ENCODE measurements at regions not wholly inside any gene's neighbourhood (a gene's known extent, or its start where the extent isn't known, plus 50 kb on each side); places are given as distances from the start of the nearest gene placed in this dataset.

DNA sequence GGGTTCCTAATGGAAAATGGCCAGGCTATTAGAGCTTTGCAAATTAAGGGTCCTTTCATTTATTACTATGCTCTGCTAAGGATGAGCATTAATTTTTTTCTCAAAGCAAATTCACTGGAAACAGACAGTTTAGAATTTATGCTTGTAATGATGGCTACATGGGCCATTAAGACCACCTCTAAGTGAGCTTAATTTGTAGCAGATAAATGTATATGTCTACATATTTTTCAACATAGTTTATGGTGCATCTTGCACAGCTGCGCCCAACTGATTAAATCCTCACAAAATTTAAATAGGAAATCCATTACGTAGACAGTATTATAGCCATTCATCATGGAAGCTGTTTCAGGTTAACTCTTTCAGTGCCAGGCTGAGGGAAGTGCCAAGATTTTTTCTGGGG is 220.9 kb downstream of the CBLN1 start:
- no peak overlapping the region for H3K27ac Mint-ChIP-seq
- H3K36me3 Mint-ChIP-seq: no peaks in the 10 kb centered on the region
- ATAC-seq: no peak
- peaks cover 0 to 11% of the 10 kb centered on the region in 2 donors for H3K9me3 Mint-ChIP-seq
- DNase-seq (ENCODE audit: low spot score in 2 of 2): no peak

DNA sequence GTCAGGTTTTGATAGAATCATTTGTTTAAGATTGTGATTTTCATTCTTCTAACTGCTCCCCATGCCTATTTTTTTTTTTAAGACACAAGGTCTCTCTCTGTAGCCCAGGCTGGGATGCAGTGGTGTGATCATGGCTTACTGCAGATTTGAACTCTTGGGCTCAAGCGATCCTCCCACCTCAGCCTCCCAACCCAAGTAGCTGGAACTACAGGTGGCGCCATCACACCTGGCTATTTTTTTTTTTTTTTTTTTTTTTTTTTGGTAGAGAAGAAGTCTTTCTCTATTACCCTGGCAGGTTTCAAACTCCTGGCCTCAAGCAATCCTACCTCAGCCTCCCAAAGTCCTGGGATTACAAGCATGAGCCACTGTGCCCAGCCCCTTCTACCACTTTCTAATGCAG is 223.3 kb downstream of the CBLN1 start:
- Mint-ChIP-seq H3K36me3 (no peaks in the 10 kb centered on the region), H3K27ac (no peak overlapping the region), H3K9me3 (peaks cover 0 to 15% of the 10 kb centered on the region in 2 donors)
- DNase-seq (ENCODE audit: low spot score in 2 of 2) (no peak), ATAC-seq (no peak)

DNA sequence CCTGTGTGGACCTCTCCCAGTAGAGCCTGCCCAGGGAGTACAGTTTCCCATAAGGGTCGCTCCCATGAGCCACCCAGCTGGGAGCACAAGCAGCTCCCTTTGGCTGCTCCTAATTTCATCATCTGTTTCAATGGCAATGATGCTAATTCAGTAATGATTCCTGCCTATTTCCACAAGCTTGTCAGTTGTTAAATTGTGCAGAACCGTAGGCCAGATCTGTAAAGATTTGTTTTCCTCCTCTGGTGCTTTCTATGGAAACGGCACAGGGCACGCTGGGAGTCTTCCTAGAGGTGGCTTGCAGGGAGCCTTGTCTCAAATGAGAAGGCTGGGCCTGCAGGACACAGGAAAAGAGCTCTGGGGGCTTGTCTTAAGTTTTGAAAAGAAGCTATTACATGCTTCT is 223.7 kb downstream of the CBLN1 start:
- no peak for ATAC-seq
- Mint-ChIP-seq H3K27ac (no peak overlapping the region), H3K9me3 (peaks cover 0 to 15% of the 10 kb centered on the region in 2 donors), H3K36me3 (no peaks in the 10 kb centered on the region)
- no peak for DNase-seq (ENCODE audit: low spot score in 2 of 2)

DNA sequence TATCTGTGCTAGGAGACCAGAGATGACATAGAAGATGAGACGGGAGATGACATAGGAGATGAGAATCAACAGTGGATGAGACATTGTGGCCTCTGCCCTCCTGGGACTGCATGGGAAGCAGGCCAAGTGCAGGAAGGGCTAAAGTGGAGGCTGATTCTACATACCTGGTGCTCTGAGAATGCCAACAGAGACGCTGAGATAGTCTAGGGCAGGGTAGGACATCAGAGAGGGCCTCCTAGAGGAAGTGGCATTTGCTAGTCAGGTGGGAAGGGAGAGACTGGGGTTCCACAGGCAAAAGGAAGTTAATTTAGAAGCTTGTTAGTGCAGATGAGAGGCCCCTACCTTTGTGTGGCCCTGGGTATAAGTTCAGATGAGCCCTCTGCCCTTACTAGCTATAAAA is 224.2 kb downstream of the CBLN1 start:
- Mint-ChIP-seq H3K27ac (no peak overlapping the region), H3K36me3 (no peaks in the 10 kb centered on the region), H3K9me3 (peaks cover 0 to 11% of the 10 kb centered on the region in 2 donors)
- ATAC-seq: no peak
- DNase-seq (ENCODE audit: low spot score in 2 of 2): no peak

DNA sequence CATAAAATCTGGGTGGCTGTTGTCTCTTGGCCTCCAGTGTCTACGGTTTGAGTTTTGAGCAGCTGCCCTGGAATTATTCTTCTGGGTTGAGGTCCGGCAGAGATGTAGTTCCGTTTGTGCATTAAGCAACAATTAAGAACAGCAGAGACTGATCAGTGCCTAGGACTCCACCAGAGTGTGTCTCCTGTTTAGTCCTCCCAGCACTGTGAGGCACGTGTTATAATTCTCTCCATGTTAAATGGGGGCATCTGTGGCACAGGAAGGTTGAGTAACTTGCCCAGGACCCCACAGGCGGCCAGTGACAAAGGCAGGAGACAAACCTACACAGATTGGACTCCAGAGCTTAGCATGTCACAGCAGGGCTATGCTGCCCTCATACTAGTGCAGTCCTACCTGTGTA is 225.1 kb downstream of the CBLN1 start:
- no peaks in the 10 kb centered on the region for H3K36me3 Mint-ChIP-seq
- no peak for ATAC-seq
- peaks cover 0 to 9% of the 10 kb centered on the region in 2 donors for H3K9me3 Mint-ChIP-seq
- no peak for DNase-seq (ENCODE audit: low spot score in 2 of 2)
- H3K27ac Mint-ChIP-seq: no peak overlapping the region

DNA sequence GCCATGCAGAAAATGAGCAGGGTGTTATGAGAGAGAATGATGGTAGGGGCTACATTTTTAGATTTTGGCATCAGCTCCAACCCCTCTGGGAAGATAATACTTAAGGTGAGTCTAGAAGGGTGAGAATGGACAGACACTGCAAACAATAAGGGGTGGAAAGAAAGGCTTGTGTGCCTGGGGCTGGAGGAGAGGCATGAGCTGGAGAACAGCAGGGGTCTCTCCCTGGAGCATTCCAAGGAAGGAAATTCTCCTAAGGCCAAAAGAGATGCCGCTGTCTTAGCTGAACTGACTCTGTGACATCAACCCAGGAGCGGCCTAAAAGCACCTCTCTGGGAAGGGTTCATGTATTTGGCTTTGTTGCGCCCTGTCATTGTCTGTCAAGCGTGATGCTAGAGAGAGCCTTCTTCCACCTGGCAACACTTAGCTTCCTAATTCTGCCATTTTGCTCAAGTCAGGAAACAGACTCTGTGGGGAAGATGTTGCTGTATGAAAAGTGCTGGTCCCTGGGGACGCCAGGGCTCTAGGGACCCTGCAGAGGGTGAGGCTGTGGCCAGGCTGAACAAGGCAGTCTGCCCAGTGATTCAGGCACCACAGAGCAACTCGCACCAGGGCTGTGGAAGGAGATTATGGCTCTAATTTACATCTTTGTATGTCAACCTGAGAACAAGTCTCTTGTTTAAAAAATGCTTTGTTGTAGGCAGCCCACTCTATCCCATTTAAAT is 225.7 kb downstream of the CBLN1 start:
- Mint-ChIP-seq H3K36me3 (no peaks in the 10 kb centered on the region), H3K27ac (peak overlapping the region in 1 of 2 donors; percentile 13), H3K9me3 (peaks cover 4 to 9% of the 10 kb centered on the region in 2 donors)
- DNase-seq (ENCODE audit: low spot score in 2 of 2) (no peak), ATAC-seq (no peak)

DNA sequence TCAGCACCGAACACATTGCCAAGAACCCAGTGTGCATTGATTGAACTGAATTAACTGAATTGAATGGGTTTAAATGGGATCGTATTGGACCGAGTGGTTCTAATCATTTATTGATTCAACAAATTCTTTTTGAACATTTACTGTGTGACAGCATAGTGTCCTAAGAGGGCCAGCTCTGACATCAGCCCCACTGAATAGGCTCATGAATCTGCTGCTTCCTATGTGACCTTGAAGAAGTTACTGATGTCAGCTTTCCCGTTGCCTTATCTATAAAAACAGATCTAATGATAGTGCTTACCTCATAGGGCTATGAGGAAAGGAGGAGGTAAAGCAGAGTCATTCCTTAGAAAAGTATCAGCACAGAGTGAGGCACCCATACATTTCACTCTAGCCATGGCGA is 226.3 kb downstream of the CBLN1 start:
- DNase-seq (ENCODE audit: low spot score in 2 of 2): no peak
- Mint-ChIP-seq H3K9me3 (peaks cover 4 to 9% of the 10 kb centered on the region in 2 donors), H3K36me3 (no peaks in the 10 kb centered on the region), H3K27ac (no peak overlapping the region)
- ATAC-seq: no peak

DNA sequence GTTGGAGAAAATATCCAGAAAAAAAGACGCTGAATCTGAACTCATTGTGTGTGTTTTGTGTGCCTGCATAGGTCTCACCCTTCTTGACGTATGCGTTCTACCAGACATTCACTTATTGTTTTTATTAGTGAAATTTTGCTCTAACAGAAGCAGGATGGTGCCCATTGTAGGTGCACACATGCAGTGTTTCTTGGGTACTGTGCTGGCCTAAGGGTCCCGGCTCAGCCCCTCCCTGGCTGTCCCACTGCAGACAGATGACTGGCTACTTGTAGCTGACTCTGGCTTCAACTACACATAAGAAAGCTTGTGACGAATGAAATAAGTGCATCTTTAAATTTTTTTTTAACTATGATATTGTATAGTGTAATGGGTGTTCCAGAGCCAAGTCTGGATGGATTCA is 227.0 kb downstream of the CBLN1 start:
- no peak for ATAC-seq
- DNase-seq (ENCODE audit: low spot score in 2 of 2): no peak
- peaks cover 4 to 9% of the 10 kb centered on the region in 2 donors for H3K9me3 Mint-ChIP-seq
- H3K27ac Mint-ChIP-seq: no peak overlapping the region
- no peaks in the 10 kb centered on the region for H3K36me3 Mint-ChIP-seq

DNA sequence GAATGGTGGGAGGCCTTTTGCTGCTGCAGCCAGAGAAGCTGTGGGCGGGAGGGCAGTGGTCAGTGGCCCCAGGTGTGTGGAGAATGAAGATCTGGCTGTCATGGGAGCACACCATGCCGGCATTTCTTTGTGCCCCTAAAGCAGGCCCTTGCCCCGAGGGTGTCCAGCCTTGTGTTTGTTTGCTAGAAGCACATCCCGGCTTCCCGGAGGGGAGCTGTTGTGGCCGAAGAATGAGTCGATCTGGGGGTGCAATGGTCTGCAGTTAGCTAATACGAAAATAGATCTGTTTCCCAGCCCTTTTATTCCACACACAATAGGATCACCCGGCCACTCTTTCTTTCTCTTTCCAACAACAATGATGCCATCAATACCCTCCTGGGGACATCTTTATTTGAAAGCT is 228.8 kb downstream of the CBLN1 start:
- DNase-seq (ENCODE audit: low spot score in 2 of 2) (no peak), ATAC-seq (no peak)
- Mint-ChIP-seq H3K36me3 (no peaks in the 10 kb centered on the region), H3K9me3 (peaks cover 4 to 9% of the 10 kb centered on the region in 2 donors), H3K27ac (no peak overlapping the region)

DNA sequence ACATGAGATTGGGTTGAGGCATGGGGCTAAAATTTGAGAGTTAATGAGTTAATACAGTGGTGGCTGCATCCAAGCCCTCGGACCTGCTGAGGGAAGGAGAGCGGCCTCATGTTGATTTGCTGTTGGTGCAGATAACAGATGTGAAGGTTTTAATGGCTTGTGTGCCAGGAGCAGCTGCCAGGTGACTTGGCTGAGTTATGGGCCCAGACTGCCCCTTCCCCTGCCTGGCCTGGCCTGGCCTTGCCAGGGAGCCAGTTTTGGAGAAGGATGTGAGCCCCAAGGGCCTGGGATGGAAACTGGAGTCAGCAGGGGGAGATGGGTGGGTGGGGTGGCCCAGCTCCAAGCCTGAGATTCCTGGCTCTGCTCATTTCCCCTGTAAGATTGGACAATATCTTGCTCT is 230.1 kb downstream of the CBLN1 start:
- Mint-ChIP-seq H3K27ac (no peak overlapping the region), H3K36me3 (no peaks in the 10 kb centered on the region), H3K9me3 (peaks cover 4 to 5% of the 10 kb centered on the region in 2 donors)
- ATAC-seq: no peak
- no peak for DNase-seq (ENCODE audit: low spot score in 2 of 2)

DNA sequence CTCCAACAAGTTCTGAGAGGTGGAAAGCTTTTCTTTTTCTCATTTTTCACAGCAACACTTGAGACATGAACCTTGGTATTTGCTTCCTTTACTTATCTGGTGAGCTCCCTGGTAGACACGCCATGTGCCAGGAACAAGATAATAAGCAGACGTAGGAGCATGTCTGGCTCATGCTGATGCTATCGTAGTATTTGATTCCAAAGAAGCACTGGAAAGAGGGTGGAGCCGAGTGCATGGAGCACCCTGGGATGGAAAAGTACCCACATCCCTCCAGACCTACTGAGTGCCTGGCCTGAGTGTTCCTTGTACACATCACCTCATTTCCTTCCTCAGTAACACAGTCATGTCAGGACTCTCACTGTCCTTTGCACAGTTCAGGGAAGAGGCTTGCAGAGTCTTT is 231.0 kb downstream of the CBLN1 start:
- no peak for ATAC-seq
- peaks cover 4 to 8% of the 10 kb centered on the region in 2 donors for H3K9me3 Mint-ChIP-seq
- no peak for DNase-seq (ENCODE audit: low spot score in 2 of 2)
- H3K36me3 Mint-ChIP-seq: no peaks in the 10 kb centered on the region
- no peak overlapping the region for H3K27ac Mint-ChIP-seq

DNA sequence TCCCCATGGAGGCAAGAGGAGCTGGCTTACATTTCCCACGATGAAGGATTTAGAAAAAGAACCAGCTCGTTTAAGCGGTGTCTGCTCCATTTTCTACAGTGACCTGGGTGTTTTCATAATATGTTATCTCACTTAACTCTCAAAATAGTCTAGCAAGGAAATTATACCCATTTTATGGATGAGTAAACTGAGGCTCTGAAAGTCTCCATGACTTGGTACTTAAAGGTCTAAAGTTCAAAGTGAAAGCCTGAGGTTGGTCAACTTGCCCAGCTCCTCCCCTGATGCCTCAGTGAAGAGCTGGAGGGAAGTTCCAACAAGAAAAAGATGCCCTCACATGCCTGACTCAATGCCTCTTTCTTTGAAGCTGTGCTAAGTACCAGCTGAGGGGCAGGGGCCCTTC is 232.0 kb downstream of the CBLN1 start:
- Mint-ChIP-seq H3K27ac (no peak overlapping the region), H3K36me3 (no peaks in the 10 kb centered on the region), H3K9me3 (peaks cover 4 to 5% of the 10 kb centered on the region in 2 donors)
- ATAC-seq (no peak), DNase-seq (ENCODE audit: low spot score in 2 of 2) (no peak)

DNA sequence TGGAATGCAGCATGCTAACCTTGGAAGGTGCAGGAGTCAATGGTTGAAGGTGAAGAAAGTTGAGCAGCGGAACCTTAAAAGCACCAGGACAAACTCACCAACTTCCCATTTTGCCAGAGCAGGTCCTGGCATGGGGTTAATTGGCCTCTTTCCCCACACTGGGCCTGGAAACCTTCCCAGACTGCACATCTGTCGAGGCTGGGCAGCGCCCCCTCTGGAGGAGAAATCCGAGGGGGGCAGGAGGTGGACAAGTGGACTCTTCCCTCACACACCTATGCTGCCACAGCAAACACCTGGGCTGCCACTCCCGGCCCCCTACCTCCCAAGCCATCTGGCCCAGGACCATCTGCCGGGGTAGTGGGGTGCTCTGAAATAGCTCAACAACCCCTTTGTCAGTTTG is 232.4 kb downstream of the CBLN1 start:
- H3K36me3 Mint-ChIP-seq: no peaks in the 10 kb centered on the region
- DNase-seq (ENCODE audit: low spot score in 2 of 2) (no peak), ATAC-seq (no peak)
- peaks cover 4 to 5% of the 10 kb centered on the region in 2 donors for H3K9me3 Mint-ChIP-seq
- no peak overlapping the region for H3K27ac Mint-ChIP-seq

DNA sequence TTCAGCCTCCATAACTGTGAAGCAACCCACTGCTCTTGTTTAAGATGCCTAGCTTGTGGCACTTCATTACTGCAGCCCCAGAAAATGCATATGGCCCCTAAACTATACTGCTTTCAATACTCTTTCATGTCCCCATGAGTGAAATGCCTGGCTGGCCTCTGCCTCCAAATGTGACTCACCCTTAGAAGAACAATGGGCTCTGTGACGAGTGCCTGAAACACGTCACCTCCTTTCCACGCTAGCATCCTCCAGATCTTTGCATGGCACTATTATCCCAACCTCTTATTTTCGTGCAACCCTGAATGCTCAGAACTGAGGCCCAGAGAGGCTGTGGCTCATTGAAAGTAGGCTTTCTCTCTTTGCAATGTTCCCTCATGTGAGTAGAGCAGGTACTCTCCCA is 233.1 kb downstream of the CBLN1 start:
- no peak overlapping the region for H3K27ac Mint-ChIP-seq
- no peaks in the 10 kb centered on the region for H3K36me3 Mint-ChIP-seq
- DNase-seq (ENCODE audit: low spot score in 2 of 2) (no peak), ATAC-seq (no peak)
- H3K9me3 Mint-ChIP-seq: peaks cover 4 to 5% of the 10 kb centered on the region in 2 donors

DNA sequence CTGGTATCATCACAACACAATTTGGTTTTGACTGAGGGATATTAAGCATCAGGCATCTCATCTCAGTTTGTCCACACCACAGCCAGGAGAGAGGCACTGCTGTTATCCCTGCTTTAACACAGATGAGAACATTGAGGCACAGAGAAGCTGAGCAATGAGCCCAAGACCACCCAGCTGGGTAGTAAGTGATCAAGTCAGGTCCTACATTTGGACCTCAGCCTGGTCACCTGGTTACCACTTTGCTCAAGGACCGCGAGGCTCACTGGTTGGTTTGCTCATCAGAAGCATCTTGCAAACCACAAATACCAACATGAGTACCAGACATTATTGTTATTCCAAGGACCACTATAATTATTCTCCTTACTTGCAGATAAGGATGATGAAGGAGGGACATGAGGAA is 245.5 kb downstream of the CBLN1 start:
- no peak for ATAC-seq
- Mint-ChIP-seq H3K9me3 (peaks cover 8 to 14% of the 10 kb centered on the region in 2 donors), H3K27ac (no peak overlapping the region), H3K36me3 (peaks cover 0 to 5% of the 10 kb centered on the region in 2 donors)
- no peak for DNase-seq (ENCODE audit: low spot score in 2 of 2)

DNA sequence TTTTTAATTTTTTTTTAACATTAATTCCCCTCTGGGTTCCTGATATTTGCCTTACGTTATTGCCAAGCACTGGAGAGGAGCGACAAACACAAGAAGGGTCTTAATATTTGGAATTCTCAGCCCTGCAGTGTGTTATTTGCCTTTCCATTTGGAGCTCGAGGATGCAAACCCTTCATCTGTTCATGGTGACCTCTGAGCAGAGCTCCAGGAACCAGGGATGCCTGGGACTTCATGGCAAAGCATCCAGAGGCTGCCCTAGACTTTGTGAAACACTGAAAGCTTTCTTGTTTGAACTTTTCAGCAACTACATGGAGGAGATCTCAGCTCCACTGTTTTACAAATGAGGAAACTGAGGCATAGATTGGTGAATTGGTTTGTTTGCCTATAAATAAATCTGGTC is 254.2 kb downstream of the CBLN1 start:
- ATAC-seq: no peak
- H3K27ac Mint-ChIP-seq: no peak overlapping the region

DNA sequence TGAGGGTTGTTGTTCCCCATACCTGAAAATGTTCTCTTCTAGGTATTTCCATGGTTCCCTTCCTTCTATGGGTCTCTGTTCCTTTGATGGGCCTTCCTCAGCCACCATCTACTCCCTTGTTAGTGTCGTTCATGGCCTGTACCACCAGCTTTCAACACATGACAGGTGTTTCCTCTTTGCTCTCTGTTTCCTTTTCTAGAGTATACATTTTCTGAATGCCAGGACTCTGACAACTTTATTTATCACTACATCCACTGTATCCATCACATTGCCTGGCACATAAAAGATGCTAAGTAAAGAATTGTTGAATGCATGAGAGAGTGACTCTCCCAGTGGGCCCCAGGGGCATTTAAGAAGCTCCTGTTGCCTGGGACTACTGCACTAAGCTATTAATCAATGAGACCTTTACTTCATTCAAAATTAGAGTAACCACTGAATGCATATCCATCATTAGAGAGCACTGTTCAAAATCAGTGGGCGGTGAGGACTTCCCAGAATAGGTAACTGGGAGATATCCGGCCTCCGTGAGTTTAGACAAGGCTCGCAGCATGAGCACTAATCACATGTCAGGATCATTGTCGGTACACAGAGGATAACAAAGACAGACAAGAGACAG is 255.0 kb downstream of the CBLN1 start:
- no peak for ATAC-seq
- H3K27ac Mint-ChIP-seq: no peak overlapping the region
- DNase-seq (ENCODE audit: low spot score in 2 of 2): no peak
- H3K9me3 Mint-ChIP-seq: peaks cover 9 to 12% of the 10 kb centered on the region in 2 donors
- peaks cover 0 to 4% of the 10 kb centered on the region in 2 donors for H3K36me3 Mint-ChIP-seq

More for the DNA sequence above, 254.2 kb downstream of the CBLN1 start:
- peaks cover 0 to 5% of the 10 kb centered on the region in 2 donors for H3K36me3 Mint-ChIP-seq
- no peak for DNase-seq (ENCODE audit: low spot score in 2 of 2)
- peaks cover 13 to 14% of the 10 kb centered on the region in 2 donors for H3K9me3 Mint-ChIP-seq

DNA sequence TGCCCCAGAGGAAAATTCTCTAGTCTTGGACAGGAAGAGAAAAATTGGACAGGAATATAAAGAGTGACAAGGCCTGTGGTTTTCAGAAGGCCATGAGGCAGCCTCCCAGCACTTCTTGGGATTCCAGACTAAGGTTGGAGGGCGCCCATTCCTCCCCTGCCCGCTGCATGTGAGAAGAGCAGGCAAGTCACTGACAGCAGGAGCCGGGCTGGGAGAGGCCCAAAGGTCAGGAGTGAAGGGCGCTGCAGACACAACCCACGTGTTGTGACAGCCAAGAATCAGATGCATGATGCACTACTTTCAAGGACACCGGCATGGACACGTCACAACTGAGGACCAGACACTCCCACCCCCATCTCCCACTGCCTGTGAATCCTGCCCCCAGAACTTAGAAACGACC is 256.7 kb downstream of the CBLN1 start:
- H3K9me3 Mint-ChIP-seq: peaks cover 6 to 7% of the 10 kb centered on the region in 2 donors
- no peaks in the 10 kb centered on the region for H3K36me3 Mint-ChIP-seq
- DNase-seq (ENCODE audit: low spot score in 2 of 2): no peak
- H3K27ac Mint-ChIP-seq: no peak overlapping the region
- ATAC-seq: no peak
